ENCODE measurements at regions not wholly inside any gene's neighbourhood (a gene's known extent, or its start where the extent isn't known, plus 50 kb on each side); places are given as distances from the start of the nearest gene placed in this dataset.

DNA sequence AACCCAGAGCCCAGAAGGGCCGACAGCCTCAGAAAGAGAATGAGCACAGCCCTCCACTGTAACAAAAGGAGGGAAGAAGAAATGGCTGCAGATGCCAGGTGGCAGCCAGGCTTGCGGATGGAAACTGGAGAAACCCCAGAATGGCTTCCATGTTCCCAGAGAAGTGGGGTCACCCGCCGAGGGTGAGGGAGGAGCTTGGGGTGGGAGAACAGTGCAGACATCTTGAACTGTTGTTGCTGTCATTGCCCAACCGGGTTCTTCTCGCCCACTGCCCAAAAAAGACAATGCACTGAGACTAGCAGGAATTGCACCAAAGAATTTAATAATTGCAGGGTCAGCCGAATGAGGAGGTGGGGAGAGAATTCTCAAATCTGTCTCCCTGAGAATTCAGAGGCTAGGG, 223.2 kb upstream of the RAB6C start:
- TF ChIP-seq, protein P1, sequence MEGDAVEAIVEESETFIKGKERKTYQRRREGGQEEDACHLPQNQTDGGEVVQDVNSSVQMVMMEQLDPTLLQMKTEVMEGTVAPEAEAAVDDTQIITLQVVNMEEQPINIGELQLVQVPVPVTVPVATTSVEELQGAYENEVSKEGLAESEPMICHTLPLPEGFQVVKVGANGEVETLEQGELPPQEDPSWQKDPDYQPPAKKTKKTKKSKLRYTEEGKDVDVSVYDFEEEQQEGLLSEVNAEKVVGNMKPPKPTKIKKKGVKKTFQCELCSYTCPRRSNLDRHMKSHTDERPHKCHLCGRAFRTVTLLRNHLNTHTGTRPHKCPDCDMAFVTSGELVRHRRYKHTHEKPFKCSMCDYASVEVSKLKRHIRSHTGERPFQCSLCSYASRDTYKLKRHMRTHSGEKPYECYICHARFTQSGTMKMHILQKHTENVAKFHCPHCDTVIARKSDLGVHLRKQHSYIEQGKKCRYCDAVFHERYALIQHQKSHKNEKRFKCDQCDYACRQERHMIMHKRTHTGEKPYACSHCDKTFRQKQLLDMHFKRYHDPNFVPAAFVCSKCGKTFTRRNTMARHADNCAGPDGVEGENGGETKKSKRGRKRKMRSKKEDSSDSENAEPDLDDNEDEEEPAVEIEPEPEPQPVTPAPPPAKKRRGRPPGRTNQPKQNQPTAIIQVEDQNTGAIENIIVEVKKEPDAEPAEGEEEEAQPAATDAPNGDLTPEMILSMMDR (IDR thresholded peaks at IDR 0.05; ENCODE audit: insufficient read depth, low read length, poor library complexity, severe bottlenecking) = no peak
- TF ChIP-seq EZH2phosphoT487 (conservative IDR thresholded peaks at IDR 0.05; ENCODE audit: low read length) = no peak
